ENCODE measurements at regions not wholly inside any gene's neighbourhood (a gene's known extent, or its start where the extent isn't known, plus 50 kb on each side); places are given as distances from the start of the nearest gene placed in this dataset.
"Not testable (repeated sequence)": the region's sequence is repeated elsewhere in the genome, so short reads cannot be mapped to it uniquely, and the experiment has no call there.

GRCh38 chr1:173342736-173343135, 134.4 kb upstream of the PRDX6 start:
- no peak for DNase-seq (ENCODE audit: low read depth, low spot score)

- DNase-seq (ENCODE audit: low read depth, low spot score), result no peak
Observed at GRCh38 chr1:173344034-173344743, 132.9 kb upstream of the PRDX6 start.

- DNase-seq (ENCODE audit: low read depth, low spot score), result no peak
Observed at GRCh38 chr1:173347282-173347818, 129.8 kb upstream of the PRDX6 start.

- not testable (repeated sequence) for DNase-seq (ENCODE audit: low read depth, low spot score)
Observed at GRCh38 chr1:173352635-173353034, 124.5 kb upstream of the PRDX6 start.

GRCh38 chr1:173353350-173353749, 123.8 kb upstream of the PRDX6 start:
- no peak for DNase-seq (ENCODE audit: low read depth, low spot score)

GRCh38 chr1:173354937-173355280, 122.2 kb upstream of the PRDX6 start:
- DNase-seq (ENCODE audit: low read depth, low spot score), result no peak

- no peak for DNase-seq (ENCODE audit: low read depth, low spot score)
Observed at GRCh38 chr1:173355281-173356031, 121.7 kb upstream of the PRDX6 start.

- DNase-seq (ENCODE audit: low read depth, low spot score), result no peak
Observed at GRCh38 chr1:173356191-173356762, 120.9 kb upstream of the PRDX6 start.

GRCh38 chr1:173360487-173361063, 116.6 kb upstream of the PRDX6 start:
- DNase-seq (ENCODE audit: low read depth, low spot score), result no peak

GRCh38 chr1:173362543-173362942, 114.6 kb upstream of the PRDX6 start:
- DNase-seq (ENCODE audit: low read depth, low spot score), result no peak

GRCh38 chr1:173364827-173365226, 112.3 kb upstream of the PRDX6 start:
- no peak for DNase-seq (ENCODE audit: low read depth, low spot score)

GRCh38 chr1:173365341-173365740, 111.8 kb upstream of the PRDX6 start:
- DNase-seq (ENCODE audit: low read depth, low spot score), result no peak

- no peak for DNase-seq (ENCODE audit: low read depth, low spot score)
Observed at GRCh38 chr1:173367136-173367535, 110.0 kb upstream of the PRDX6 start.

- DNase-seq (ENCODE audit: low read depth, low spot score), result not testable (repeated sequence)
Observed at GRCh38 chr1:173370586-173370985, 106.5 kb upstream of the PRDX6 start.

GRCh38 chr1:173376065-173376464, 101.1 kb upstream of the PRDX6 start:
- not testable (repeated sequence) for DNase-seq (ENCODE audit: low read depth, low spot score)

GRCh38 chr1:173377266-173377665, 99.9 kb upstream of the PRDX6 start:
- DNase-seq (ENCODE audit: low read depth, low spot score), result no peak

GRCh38 chr1:173383351-173383750, 93.8 kb upstream of the PRDX6 start:
- DNase-seq (ENCODE audit: low read depth, low spot score), result no peak

GRCh38 chr1:173388352-173388751, 88.8 kb upstream of the PRDX6 start:
- no peak for DNase-seq (ENCODE audit: low read depth, low spot score)

- no peak for DNase-seq (ENCODE audit: low read depth, low spot score)
Observed at GRCh38 chr1:173392895-173393658, 84.1 kb upstream of the PRDX6 start.

- no peak for DNase-seq (ENCODE audit: low read depth, low spot score)
Observed at GRCh38 chr1:173393659-173394000, 83.5 kb upstream of the PRDX6 start.

GRCh38 chr1:173394813-173395212, 82.3 kb upstream of the PRDX6 start:
- not testable (repeated sequence) for DNase-seq (ENCODE audit: low read depth, low spot score)

- DNase-seq (ENCODE audit: low read depth, low spot score), result no peak
Observed at GRCh38 chr1:173395762-173396161, 81.4 kb upstream of the PRDX6 start.

All from iPS DF 19.7 (cell line).